Activated naive CD8-positive, alpha-beta T cell treated with anti-CD3 and anti-CD28 coated beads, Interleukin-2, amount 10 ng/mL, durations not matched to agents 7 days and 5 days (primary cell): ENCODE measurements at regions not wholly inside any gene's neighbourhood (a gene's known extent, or its start where the extent isn't known, plus 50 kb on each side); places are given as distances from the start of the nearest gene placed in this dataset.

Experiments
- ATAC-seq: fragments of 150-1000 bp; cut with Tn5 transposase; one replicate; pipeline ENCODE4 v1.10.0; 2021; ENCODE audit warnings: low read depth, moderate library complexity
- POLR2A ChIA-PET: fragments of 350-600 bp; sonication (Branson Sonifier 250); formaldehyde crosslinking; loops from one replicate; lab custom pipeline; 2021; ENCODE audit warnings: antibody characterized with exemption; lab: Charles Lee
- DNase-seq: peaks from one replicate; pipeline ENCODE4 v3.0.0; 2021
- H3K27ac Mint-ChIP-seq: one replicate; pipeline ENCODE4 v1.8.0; 2022; ENCODE audit warnings: mild to moderate bottlenecking, mixed read lengths
- H3K27me3 Mint-ChIP-seq: one replicate; pipeline ENCODE4 v1.8.0; 2022; ENCODE audit warnings: mild to moderate bottlenecking, moderate library complexity, mixed read lengths
- H3K36me3 Mint-ChIP-seq: one replicate; pipeline ENCODE4 v1.8.0; 2021; ENCODE audit warnings: mild to moderate bottlenecking, mixed read lengths
- H3K4me1 Mint-ChIP-seq: one replicate; pipeline ENCODE4 v1.8.0; 2021; ENCODE audit warnings: mixed read lengths
- H3K4me3 Mint-ChIP-seq: one replicate; pipeline ENCODE4 v1.8.0; 2022; ENCODE audit warnings: mild to moderate bottlenecking, moderate library complexity, mixed read lengths
- H3K9me3 Mint-ChIP-seq: one replicate; pipeline ENCODE4 v1.8.0; 2021; ENCODE audit warnings: mixed read lengths

DNA sequence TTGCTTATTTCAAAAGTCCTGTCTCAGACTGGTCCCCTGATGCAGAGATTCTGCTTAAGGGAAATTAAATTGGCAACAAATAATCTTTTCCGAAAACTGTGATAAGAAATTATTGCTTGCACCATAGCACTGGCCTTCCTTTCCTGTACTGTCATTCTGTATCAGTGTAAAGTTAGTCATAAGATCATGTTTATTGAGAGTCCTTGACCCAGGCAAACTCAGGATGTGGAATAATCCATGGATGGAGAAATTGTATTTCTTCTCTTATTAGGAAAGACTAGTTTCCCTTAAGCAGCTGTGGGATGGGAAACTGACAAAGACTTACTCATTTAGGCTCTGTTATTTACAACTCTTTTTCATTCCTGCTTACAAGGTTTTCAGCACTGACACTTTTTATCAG lies 83.0 kb upstream of the RANBP6 start:
- no peaks in the 10 kb centered on the region for H3K9me3 Mint-ChIP-seq
- ATAC-seq: no peak
- no peaks in the 10 kb centered on the region for H3K4me1 Mint-ChIP-seq
- peaks cover 4% of the 10 kb centered on the region for H3K27me3 Mint-ChIP-seq
- H3K4me3 Mint-ChIP-seq: no peak overlapping the region
- H3K36me3 Mint-ChIP-seq: no peaks in the 10 kb centered on the region
- no peak overlapping the region for H3K27ac Mint-ChIP-seq
- POLR2A ChIA-PET: no interaction called here
- no peak for DNase-seq

DNA sequence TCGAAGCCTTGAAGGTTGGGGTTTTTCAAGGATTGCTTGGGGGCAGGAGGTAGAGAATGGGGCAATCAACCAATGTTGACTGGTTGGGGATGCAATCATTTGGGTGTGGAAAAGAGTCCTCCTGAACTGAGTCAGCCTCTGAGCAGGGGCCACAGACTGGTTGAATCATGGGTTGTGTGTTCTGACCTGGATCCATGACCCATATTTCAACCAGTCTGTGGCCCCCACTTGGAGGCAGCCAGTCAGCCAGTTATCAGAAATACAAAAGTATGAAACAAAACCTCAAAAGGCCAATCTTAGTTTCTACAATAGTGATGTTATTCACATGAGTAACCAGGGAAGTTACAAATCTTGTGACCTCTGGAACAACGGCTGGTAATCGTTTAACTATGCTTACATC lies 81.4 kb upstream of the RANBP6 start:
- no peak for DNase-seq
- POLR2A ChIA-PET: no interaction called here
- Mint-ChIP-seq H3K27ac (no peak overlapping the region), H3K9me3 (no peaks in the 10 kb centered on the region), H3K4me1 (no peaks in the 10 kb centered on the region), H3K27me3 (peaks cover 4% of the 10 kb centered on the region), H3K4me3 (no peak overlapping the region), H3K36me3 (no peaks in the 10 kb centered on the region)
- ATAC-seq: no peak

DNA sequence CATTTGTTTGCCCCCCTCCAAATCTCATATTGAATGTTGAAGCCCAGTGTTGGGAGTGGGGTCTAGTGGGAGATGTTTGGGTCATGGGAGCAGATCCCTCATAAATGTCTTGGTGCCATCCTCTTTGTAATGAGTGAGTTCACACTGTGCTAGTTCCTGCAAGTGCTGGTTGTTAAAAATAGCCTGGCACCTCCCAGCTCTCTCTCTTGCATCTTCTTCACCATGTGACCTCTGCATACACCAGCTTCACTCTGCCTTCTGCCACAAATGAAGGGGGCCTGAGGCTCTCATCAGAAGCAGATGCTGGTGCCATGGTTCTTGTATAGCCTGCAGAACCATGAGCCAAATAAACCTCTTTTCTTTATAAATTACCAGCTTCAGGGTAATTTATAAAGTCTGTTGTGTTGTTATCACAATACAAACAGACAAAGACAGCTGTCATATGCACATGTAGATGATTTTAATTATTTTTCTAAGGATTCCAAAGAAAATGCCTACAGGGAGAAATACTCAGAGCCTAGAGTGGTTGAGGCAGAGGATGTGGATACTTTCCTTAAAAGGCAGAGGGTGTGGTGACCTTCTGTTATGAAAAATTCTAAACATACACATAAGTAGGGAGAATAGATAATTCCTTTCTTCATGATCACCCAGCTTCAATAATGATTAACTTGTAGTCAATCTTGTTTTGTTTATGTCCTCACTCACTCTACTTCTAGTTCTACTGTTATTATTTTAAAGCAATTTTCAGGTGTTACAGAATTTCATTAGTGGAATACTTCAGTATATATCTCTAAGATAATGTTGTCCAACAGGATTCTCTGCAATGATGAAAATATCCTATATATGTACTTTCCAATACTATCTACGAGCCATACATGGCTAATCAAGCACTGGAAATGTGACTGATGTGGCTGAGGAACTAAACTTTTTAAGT lies 75.1 kb upstream of the RANBP6 start:
- Mint-ChIP-seq H3K4me1 (no peaks in the 10 kb centered on the region), H3K27ac (no peak overlapping the region), H3K27me3 (peaks cover 2% of the 10 kb centered on the region), H3K4me3 (no peak overlapping the region), H3K36me3 (no peaks in the 10 kb centered on the region), H3K9me3 (no peaks in the 10 kb centered on the region)
- ATAC-seq (no peak), DNase-seq (no peak)
- POLR2A ChIA-PET: no interaction called here

DNA sequence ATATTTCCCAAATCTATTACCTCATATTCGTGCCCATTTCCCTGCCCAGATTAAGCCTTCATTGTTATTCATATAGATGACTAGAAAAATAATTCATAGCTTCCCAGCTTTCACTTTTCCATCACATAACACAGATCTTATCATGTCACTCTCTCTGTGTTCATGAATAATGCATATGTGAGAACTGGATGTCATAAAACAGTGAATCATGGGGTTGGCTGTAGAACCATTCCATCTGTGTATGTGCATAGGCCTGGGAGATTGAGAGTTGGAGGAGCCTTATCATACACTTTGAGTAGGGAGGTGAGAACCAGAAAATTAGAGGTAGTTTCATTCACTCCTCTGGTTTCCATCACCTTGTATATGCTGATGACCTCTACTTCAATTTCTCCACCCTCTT lies 73.9 kb upstream of the RANBP6 start:
- H3K4me1 Mint-ChIP-seq: no peaks in the 10 kb centered on the region
- ATAC-seq (no peak), DNase-seq (no peak)
- H3K36me3 Mint-ChIP-seq: no peaks in the 10 kb centered on the region
- POLR2A ChIA-PET: interaction anchor here (0.6 kb wide), 1 partner anchor 9 kb away, joined by 4 read pairs; no protein-coding TSS in a partner anchor
- no peak overlapping the region for H3K4me3 Mint-ChIP-seq
- H3K9me3 Mint-ChIP-seq: no peaks in the 10 kb centered on the region
- peaks cover 2% of the 10 kb centered on the region for H3K27me3 Mint-ChIP-seq
- H3K27ac Mint-ChIP-seq: no peak overlapping the region

DNA sequence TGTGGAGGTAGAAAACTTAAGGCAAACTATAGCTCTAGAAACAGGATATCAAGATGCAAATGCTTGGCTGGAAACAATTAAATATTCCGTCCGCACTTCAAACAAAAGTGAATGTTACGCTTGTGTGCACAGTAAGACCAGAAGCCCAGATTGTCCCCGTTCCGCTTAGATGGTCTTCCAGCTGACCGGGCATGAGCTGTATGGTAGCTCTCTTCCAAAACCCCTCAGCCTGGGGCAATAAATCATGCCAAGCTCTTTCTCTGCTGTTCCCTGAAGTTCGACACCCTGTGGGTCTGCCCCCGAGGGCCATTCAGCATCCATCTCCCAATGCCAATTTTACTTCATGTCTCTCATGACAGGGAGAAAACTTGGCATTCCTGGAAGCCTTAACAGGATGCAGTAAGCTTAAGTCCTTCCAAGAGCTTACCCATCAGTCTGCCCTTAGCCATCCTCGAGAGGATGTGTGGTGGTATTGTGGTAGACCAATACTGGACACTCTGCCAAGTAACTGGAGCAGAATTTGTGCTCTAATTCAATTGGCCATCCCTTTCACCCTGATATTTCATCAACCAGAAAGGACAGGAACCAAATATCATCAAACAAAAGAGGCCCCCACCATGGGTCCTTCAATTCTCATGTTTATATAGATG lies 70.7 kb upstream of the RANBP6 start:
- no peaks in the 10 kb centered on the region for H3K9me3 Mint-ChIP-seq
- peaks cover 2% of the 10 kb centered on the region for H3K27me3 Mint-ChIP-seq
- H3K4me1 Mint-ChIP-seq: no peaks in the 10 kb centered on the region
- ATAC-seq (no peak), DNase-seq (no peak)
- H3K27ac Mint-ChIP-seq: no peak overlapping the region
- H3K36me3 Mint-ChIP-seq: no peaks in the 10 kb centered on the region
- no peak overlapping the region for H3K4me3 Mint-ChIP-seq
- POLR2A ChIA-PET: no interaction called here

DNA sequence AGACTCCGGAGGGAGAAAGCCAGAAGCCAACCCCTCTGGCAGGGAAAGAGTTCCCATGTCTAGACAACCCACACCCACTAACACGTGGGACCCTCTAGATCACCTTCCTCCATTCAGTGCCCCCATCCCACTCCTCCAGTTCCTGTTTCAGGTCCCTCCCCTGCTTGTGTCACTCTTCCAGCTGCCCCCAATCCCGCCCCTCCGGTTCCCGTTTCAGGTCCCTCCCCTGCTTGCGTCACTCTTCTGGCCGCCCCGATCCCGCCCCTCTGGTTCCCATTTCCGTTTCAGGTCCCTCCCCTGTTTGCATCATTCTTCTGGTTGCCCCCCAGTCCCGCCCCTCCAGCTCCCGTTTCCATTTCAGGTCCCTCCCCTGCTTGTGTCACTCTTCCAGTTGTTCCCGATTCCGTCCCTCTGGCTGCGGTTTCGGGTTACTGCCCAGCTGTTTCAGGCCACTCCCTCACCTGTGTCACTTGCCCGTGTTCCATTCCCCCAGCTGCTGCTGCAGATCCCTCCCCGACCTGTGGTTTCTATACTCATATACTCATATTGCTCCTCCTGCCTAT lies 64.8 kb upstream of the RANBP6 start:
- POLR2A ChIA-PET: interaction anchor here (0.7 kb wide), 1 partner anchor 9 kb away, joined by 4 read pairs; no protein-coding TSS in a partner anchor
- peaks cover 3% of the 10 kb centered on the region for H3K9me3 Mint-ChIP-seq
- H3K4me3 Mint-ChIP-seq: peak overlapping the region; percentile 93
- H3K4me1 Mint-ChIP-seq: peaks cover 9% of the 10 kb centered on the region
- no peaks in the 10 kb centered on the region for H3K36me3 Mint-ChIP-seq
- H3K27me3 Mint-ChIP-seq: no peaks in the 10 kb centered on the region
- peak; percentile 65 for DNase-seq
- ATAC-seq: peak; percentile 86
- H3K27ac Mint-ChIP-seq: peak overlapping the region; percentile 91

DNA sequence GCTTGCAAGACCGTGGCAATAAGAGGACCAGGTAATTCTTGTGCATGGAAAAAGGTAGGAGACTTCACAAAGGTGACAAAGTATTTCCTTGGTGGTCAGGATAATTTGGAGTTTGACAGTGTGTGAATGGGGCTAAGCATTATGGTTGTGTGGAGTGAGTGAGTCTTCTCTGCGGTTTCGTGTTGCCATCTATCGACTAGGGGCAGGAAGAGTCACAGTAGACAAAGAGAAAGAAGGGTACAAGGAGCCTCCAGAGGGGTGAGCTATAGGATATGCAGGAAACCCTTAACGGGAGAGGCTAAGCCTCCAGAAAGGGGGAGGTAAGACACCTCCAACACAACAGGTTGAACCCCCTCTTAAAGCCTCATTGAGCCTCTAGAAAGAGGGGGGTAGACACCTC lies 64.0 kb upstream of the RANBP6 start:
- no peak overlapping the region for H3K27ac Mint-ChIP-seq
- no peaks in the 10 kb centered on the region for H3K27me3 Mint-ChIP-seq
- no peak for ATAC-seq
- no peak for DNase-seq
- H3K36me3 Mint-ChIP-seq: no peaks in the 10 kb centered on the region
- peak overlapping the region; percentile 93 for H3K4me3 Mint-ChIP-seq
- POLR2A ChIA-PET: no interaction called here
- H3K4me1 Mint-ChIP-seq: peaks cover 9% of the 10 kb centered on the region
- peaks cover 3% of the 10 kb centered on the region for H3K9me3 Mint-ChIP-seq

DNA sequence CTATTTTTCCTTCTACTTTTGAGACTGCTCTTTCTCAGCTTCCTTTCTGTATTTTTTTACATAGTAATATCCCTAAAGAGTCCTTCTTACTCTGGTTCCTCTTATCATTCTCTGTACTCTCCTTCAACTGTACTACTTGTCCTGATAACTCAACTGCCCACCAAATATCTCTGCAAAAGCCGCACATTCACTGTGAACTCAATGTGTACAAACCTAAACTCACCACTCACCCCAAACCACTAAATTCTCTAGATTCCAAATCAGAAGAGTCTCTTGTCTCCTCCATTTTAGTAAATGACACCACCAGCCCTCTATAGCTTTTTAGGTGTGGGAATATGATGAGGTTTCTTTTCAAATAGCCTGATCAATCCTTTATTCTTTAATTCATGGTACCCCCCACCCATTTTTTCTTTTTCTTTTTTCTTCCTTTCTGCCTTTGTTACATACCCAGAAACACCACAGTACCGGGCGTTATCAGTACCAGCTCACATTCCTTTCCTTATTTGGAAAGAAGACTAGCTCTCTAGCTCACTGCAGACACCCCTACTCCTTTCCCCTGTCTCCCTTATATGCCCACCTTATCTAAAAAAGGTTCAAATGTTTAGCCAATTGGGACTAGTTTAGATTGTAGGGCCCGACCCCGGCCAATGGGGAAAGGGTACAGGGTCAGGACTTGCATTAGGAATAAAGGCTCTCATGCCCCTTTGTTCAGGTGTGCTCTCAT lies 63.1 kb upstream of the RANBP6 start:
- Mint-ChIP-seq H3K36me3 (no peaks in the 10 kb centered on the region), H3K27me3 (no peaks in the 10 kb centered on the region), H3K4me3 (no peak overlapping the region), H3K9me3 (peaks cover 3% of the 10 kb centered on the region), H3K4me1 (peaks cover 9% of the 10 kb centered on the region), H3K27ac (peak overlapping the region; percentile 12)
- POLR2A ChIA-PET: no interaction called here
- ATAC-seq: no peak
- DNase-seq: no peak

DNA sequence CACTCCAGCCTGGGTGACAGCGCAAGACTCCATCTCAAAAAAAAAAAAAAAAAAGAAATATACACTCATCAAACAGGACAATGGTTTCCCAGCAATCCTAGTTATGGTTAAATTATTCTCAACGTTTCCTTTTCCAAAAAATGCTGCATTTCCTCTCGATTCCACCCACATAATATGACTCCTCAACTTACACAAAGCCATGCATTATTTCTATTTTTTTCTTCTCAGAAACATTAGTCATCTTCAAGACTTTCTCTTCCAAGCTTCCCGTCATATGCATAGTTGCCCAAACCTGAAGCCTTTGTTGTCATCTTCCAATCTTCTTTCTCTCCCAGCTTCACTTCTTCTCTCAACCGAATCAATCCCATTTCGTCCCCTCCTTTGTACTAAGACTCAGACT lies 61.4 kb upstream of the RANBP6 start:
- ATAC-seq (no peak), DNase-seq (no peak)
- Mint-ChIP-seq H3K36me3 (no peaks in the 10 kb centered on the region), H3K27me3 (no peaks in the 10 kb centered on the region), H3K9me3 (peaks cover 3% of the 10 kb centered on the region), H3K4me3 (no peak overlapping the region), H3K4me1 (peaks cover 9% of the 10 kb centered on the region), H3K27ac (no peak overlapping the region)
- POLR2A ChIA-PET: no interaction called here

DNA sequence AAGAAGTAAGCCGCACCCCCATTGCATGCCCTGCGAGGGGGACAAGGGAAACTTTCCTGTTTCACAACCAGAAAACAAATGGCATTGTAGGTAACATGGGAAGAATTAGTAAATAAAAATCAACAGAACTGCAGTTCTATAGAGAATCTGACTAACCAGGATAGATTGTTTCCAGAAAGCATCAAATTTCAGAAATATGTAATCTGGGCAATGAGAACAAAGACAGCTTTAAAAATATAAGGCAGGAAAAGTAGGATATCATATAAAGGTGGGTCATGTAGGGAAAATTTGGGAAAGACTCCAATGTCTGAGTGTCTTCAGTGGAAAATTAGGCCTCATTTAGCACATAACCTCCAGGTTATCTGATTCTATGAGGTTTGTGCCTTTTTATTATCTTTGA lies 58.3 kb upstream of the RANBP6 start:
- Mint-ChIP-seq H3K4me1 (peaks cover 5% of the 10 kb centered on the region), H3K27ac (no peak overlapping the region), H3K9me3 (peaks cover 5% of the 10 kb centered on the region), H3K36me3 (peaks cover 4% of the 10 kb centered on the region), H3K4me3 (no peak overlapping the region), H3K27me3 (no peaks in the 10 kb centered on the region)
- ATAC-seq (no peak), DNase-seq (no peak)
- POLR2A ChIA-PET: interaction anchor here (0.6 kb wide), 1 partner anchor 58 kb away, joined by 3 read pairs; no protein-coding TSS in a partner anchor

DNA sequence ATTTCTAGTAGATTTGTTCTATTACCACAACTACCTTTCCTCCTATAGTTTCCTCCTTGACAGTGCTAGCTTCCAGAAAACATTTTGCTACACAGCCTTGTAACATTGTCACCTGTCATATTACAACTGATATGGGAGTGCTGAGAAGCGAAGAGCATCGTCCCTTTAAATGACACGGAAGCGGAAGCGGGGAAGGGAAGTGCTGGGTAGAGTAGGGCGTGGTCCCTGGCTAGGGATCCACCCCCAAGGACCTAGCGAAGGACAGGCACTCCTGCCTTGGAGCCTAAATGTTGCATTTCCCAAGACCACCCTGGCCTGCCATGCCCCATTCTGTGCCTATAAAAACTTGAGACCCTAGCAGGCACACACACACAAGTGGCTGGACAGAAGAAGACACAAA lies 57.4 kb upstream of the RANBP6 start:
- H3K36me3 Mint-ChIP-seq: peaks cover 9% of the 10 kb centered on the region
- H3K4me3 Mint-ChIP-seq: no peak overlapping the region
- no peak for DNase-seq
- H3K4me1 Mint-ChIP-seq: peaks cover 7% of the 10 kb centered on the region
- no peaks in the 10 kb centered on the region for H3K27me3 Mint-ChIP-seq
- H3K9me3 Mint-ChIP-seq: peaks cover 6% of the 10 kb centered on the region
- no peak overlapping the region for H3K27ac Mint-ChIP-seq
- POLR2A ChIA-PET: no interaction called here
- ATAC-seq: no peak

DNA sequence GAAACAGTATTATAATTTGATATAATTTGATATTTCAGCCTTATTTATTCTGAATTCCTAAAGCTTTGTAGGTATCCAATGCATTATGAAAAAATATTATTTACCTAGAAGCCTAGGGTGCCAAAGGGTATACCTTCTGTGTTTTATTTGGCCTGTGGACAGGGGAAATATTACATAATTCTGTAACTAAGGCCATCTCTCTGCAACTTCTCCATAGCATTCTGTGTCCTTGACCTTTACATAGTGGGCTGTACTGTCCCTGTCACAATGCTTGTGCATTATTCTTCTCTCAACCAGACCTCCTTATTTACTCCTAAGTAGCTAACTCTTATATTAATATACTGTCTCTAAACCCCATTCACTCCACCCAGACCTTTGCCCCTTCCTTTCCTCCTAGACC lies 57.0 kb upstream of the RANBP6 start:
- POLR2A ChIA-PET: no interaction called here

DNA sequence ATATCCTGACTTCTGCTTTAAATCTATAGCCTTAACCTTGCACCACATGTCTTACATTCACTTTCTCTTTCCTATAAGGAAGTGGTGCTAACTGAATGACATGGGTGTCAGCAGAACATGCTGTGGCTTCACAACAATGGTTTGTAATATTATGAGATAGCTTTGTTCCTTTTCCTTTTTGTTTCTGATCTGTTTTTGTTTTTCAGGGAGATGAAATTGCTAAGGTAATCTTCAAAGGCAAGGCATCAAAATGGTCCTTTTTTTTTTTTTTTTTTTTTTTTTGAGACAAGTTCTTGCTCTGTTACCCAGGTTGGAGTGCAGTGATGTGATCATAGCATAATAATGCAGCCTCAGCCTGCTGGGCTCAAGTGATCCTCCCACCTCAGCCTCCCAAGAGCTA lies 53.6 kb upstream of the RANBP6 start:
- ATAC-seq (peak; percentile 98), DNase-seq (no peak)
- Mint-ChIP-seq H3K4me1 (peaks cover 7% of the 10 kb centered on the region), H3K27ac (peak overlapping the region; percentile 90), H3K9me3 (peaks cover 7% of the 10 kb centered on the region), H3K36me3 (peaks cover 17% of the 10 kb centered on the region), H3K4me3 (peak overlapping the region; percentile 60), H3K27me3 (no peaks in the 10 kb centered on the region)
- POLR2A ChIA-PET: interaction anchor here (1.0 to 1.9 kb wide), 3 partner anchors 61 to 689 kb away, joined by 5 to 11 read pairs (median 5); partner anchors contain the start of genes KDM4C and UHRF2

More for the DNA sequence above, 57.0 kb upstream of the RANBP6 start:
- ATAC-seq (no peak), DNase-seq (no peak)
- no peak overlapping the region for H3K27ac Mint-ChIP-seq
- H3K9me3 Mint-ChIP-seq: peaks cover 6% of the 10 kb centered on the region
- no peaks in the 10 kb centered on the region for H3K27me3 Mint-ChIP-seq
- H3K4me3 Mint-ChIP-seq: no peak overlapping the region
- peaks cover 12% of the 10 kb centered on the region for H3K36me3 Mint-ChIP-seq
- peaks cover 7% of the 10 kb centered on the region for H3K4me1 Mint-ChIP-seq
